Retina (tissue), 1 donor: ENCODE measurements at regions not wholly inside any gene's neighbourhood (a gene's known extent, or its start where the extent isn't known, plus 50 kb on each side); places are given as distances from the start of the nearest gene placed in this dataset.
"Not testable (repeated sequence)": the region's sequence is repeated elsewhere in the genome, so short reads cannot be mapped to it uniquely, and the experiment has no call there.

Experiments used
- DNase-seq: peaks from one replicate; pipeline ENCODE4 v3.0.0-alpha.2; 2016

- DNase-seq = no peak
Observed at GRCh38 chr4:30160140-30160539, 560.0 kb upstream of the PCDH7 start.

GRCh38 chr4:30172416-30172815 lies 547.8 kb upstream of the PCDH7 start:
- DNase-seq = no peak

GRCh38 chr4:30181512-30181911 lies 538.7 kb upstream of the PCDH7 start:
- no peak for DNase-seq

GRCh38 chr4:30181918-30182317 lies 538.3 kb upstream of the PCDH7 start:
- DNase-seq = no peak

GRCh38 chr4:30182786-30183185 lies 537.4 kb upstream of the PCDH7 start:
- no peak for DNase-seq

- DNase-seq = no peak
Observed at GRCh38 chr4:30191902-30192301, 528.3 kb upstream of the PCDH7 start.

- DNase-seq = no peak
Observed at GRCh38 chr4:30207389-30207788, 512.8 kb upstream of the PCDH7 start.

- DNase-seq = no peak
Observed at GRCh38 chr4:30208731-30209435, 511.3 kb upstream of the PCDH7 start.

- DNase-seq = not testable (repeated sequence)
Observed at GRCh38 chr4:30215973-30216372, 504.2 kb upstream of the PCDH7 start.

- no peak for DNase-seq
Observed at GRCh38 chr4:30245140-30245539, 475.0 kb upstream of the PCDH7 start.

GRCh38 chr4:30256116-30256832 lies 463.9 kb upstream of the PCDH7 start:
- DNase-seq = no peak

GRCh38 chr4:30258949-30259348 lies 461.2 kb upstream of the PCDH7 start:
- no peak for DNase-seq

- DNase-seq = no peak
Observed at GRCh38 chr4:30262379-30262778, 457.8 kb upstream of the PCDH7 start.

- no peak for DNase-seq
Observed at GRCh38 chr4:30264465-30264864, 455.7 kb upstream of the PCDH7 start.

- no peak for DNase-seq
Observed at GRCh38 chr4:30265716-30266115, 454.5 kb upstream of the PCDH7 start.

- no peak for DNase-seq
Observed at GRCh38 chr4:30268370-30268769, 451.8 kb upstream of the PCDH7 start.

GRCh38 chr4:30269850-30270249 lies 450.3 kb upstream of the PCDH7 start:
- DNase-seq = no peak

GRCh38 chr4:30281986-30282385 lies 438.2 kb upstream of the PCDH7 start:
- no peak for DNase-seq

GRCh38 chr4:30283336-30283735 lies 436.8 kb upstream of the PCDH7 start:
- DNase-seq = no peak

- no peak for DNase-seq
Observed at GRCh38 chr4:30294295-30294694, 425.9 kb upstream of the PCDH7 start.

GRCh38 chr4:30295652-30296051 lies 424.5 kb upstream of the PCDH7 start:
- DNase-seq = no peak

- DNase-seq = no peak
Observed at GRCh38 chr4:30314001-30314400, 406.2 kb upstream of the PCDH7 start.

GRCh38 chr4:30330894-30331652 lies 389.1 kb upstream of the PCDH7 start:
- no peak for DNase-seq

- no peak for DNase-seq
Observed at GRCh38 chr4:30341731-30342130, 378.4 kb upstream of the PCDH7 start.
